ENCODE measurements at regions not wholly inside any gene's neighbourhood (a gene's known extent, or its start where the extent isn't known, plus 50 kb on each side); places are given as distances from the start of the nearest gene placed in this dataset.

GRCh38 chrX:110852180-110852579, 56.6 kb upstream of the CHRDL1 start:
- DNase-seq (ENCODE audit: low spot score): peak; percentile 21
- in situ Hi-C loops (cut with MboI; ENCODE audit: low pct_unique_long_range_greater_than_20kb, low sequenced_read_pairs, unreplicated experiment): loop anchor here (10.0 kb wide), 1 partner anchor 407 kb away; no protein-coding TSS in a partner anchor
- peak; percentile 58 for TF ChIP-seq CTCF (IDR thresholded peaks at IDR 0.05; ENCODE audit: extremely low read depth, insufficient read depth, missing control alignments)

DNA sequence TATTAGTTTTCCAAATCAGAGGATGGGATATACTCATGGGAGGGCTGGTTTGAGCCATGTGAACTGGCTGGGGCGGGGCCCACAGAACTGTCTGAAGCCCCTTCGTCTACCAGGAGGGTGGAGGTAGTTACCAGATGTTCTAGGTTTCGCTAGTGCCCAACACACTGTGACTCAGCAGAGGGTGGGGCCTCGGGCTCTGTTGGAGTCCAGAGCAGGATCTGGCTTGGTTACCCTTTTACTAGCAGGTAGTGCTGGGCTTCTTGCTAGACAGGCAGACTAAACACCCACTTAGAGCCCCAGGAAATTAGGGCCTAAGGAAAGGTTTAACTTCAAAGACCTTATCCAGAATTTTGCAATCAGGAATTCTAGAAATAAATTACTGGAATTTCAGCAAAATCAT, 56.2 kb upstream of the CHRDL1 start:
- DNase-seq (ENCODE audit: low spot score): no peak
- no peak for TF ChIP-seq CTCF (IDR thresholded peaks at IDR 0.05; ENCODE audit: extremely low read depth, insufficient read depth, missing control alignments)
- in situ Hi-C loops (cut with MboI; ENCODE audit: low pct_unique_long_range_greater_than_20kb, low sequenced_read_pairs, unreplicated experiment): loop anchor here (10.0 kb wide), 1 partner anchor 407 kb away; no protein-coding TSS in a partner anchor

GRCh38 chrX:110847334-110847733, 51.7 kb upstream of the CHRDL1 start:
- peak; percentile 52 for DNase-seq (ENCODE audit: low spot score)
- peak; percentile 53 for TF ChIP-seq CTCF (IDR thresholded peaks at IDR 0.05; ENCODE audit: extremely low read depth, insufficient read depth, missing control alignments)
- in situ Hi-C loops (cut with MboI; ENCODE audit: low pct_unique_long_range_greater_than_20kb, low sequenced_read_pairs, unreplicated experiment): no loop called here

- in situ Hi-C loops (cut with MboI; ENCODE audit: low pct_unique_long_range_greater_than_20kb, low sequenced_read_pairs, unreplicated experiment): no loop called here
Measured at GRCh38 chrX:110846071-110846470, 50.5 kb upstream of the CHRDL1 start.

More at GRCh38 chrX:110846071-110846470, 50.5 kb upstream of the CHRDL1 start:
- no peak for DNase-seq (ENCODE audit: low spot score)
- TF ChIP-seq CTCF (IDR thresholded peaks at IDR 0.05; ENCODE audit: extremely low read depth, insufficient read depth, missing control alignments): no peak
